IMR-90 (cell line): ENCODE measurements at regions not wholly inside any gene's neighbourhood (a gene's known extent, or its start where the extent isn't known, plus 50 kb on each side); places are given as distances from the start of the nearest gene placed in this dataset.

Experiments
- ATAC-seq: fragments of 200-7000 bp; cut with Tn5 transposase; 2 replicates; pipeline ENCODE4 v1.9.1; 2020; ENCODE audit warnings: low read depth, mild to moderate bottlenecking, moderate library complexity
- BruUV-seq: library from RNA; stranded (reverse); fragments of 400-500 nt; replicated peaks from 2 replicates; lab custom pipeline; 2021; lab: Mats Ljungman, UMichigan
- CTCF ChIA-PET: fragments of 300-600 bp; formaldehyde crosslinking; extraction: SDS; loops from one replicate; lab custom pipeline; 2021; ENCODE audit warnings: antibody characterized with exemption; lab: Yijun Ruan, JAX
- POLR2A ChIA-PET: fragments of 300-600 bp; sonication (Branson Sonifier 250); formaldehyde crosslinking; loops from one replicate; lab custom pipeline; 2022; ENCODE audit warnings: antibody characterized with exemption; ENCODE audit not compliant: unreplicated experiment; lab: Charles Lee
- DNase-seq: peaks from one replicate; pipeline ENCODE4 v3.0.0; 2013
- H2AFZ ChIP-seq: replicated peaks from 2 replicates; pipeline ENCODE3; 2013; ENCODE audit warnings: low read length, mild to moderate bottlenecking; ENCODE audit not compliant: poor library complexity
- H2AK5ac ChIP-seq: 2 replicates; pipeline ENCODE4 v1.6.1; 2013; ENCODE audit warnings: low read depth, low read length, inconsistent platforms
- H2AK9ac ChIP-seq: replicated peaks from 2 replicates; pipeline ENCODE3; 2013; ENCODE audit warnings: mild to moderate bottlenecking, low read depth, low read length, moderate library complexity; ENCODE audit not compliant: poor library complexity
- H2BK120ac ChIP-seq: 2 replicates; pipeline ENCODE4 v1.6.1; 2013; ENCODE audit warnings: low read depth, low read length, inconsistent platforms
- H2BK15ac ChIP-seq: 3 replicates; pipeline ENCODE4 v1.6.1; 2013; ENCODE audit warnings: low read depth, low read length, inconsistent platforms
- H2BK20ac ChIP-seq: 2 replicates; pipeline ENCODE4 v1.6.1; 2013; ENCODE audit warnings: low read depth, mild to moderate bottlenecking, inconsistent platforms, low read length, moderate library complexity
- H2BK5ac ChIP-seq: 2 replicates; pipeline ENCODE4 v1.6.1; 2013; ENCODE audit warnings: mild to moderate bottlenecking, low read depth, low read length, inconsistent platforms; ENCODE audit not compliant: poor library complexity, severe bottlenecking
- H3K14ac ChIP-seq: replicated peaks from 2 replicates; pipeline ENCODE4 v1.6.1; 2013; ENCODE audit warnings: low read depth, low read length, inconsistent platforms
- H3K18ac ChIP-seq: 2 replicates; pipeline ENCODE4 v1.6.1; 2013; ENCODE audit warnings: low read depth, low read length, control low read depth
- H3K23ac ChIP-seq: 2 replicates; pipeline ENCODE4 v1.6.1; 2013; ENCODE audit warnings: low read depth, low read length, inconsistent platforms
- H3K27ac ChIP-seq: 2 replicates; pipeline ENCODE4 v1.5.1; 2013; ENCODE audit warnings: mild to moderate bottlenecking, control low read depth, low read length; ENCODE audit not compliant: insufficient read depth
- H3K27me3 ChIP-seq: 2 replicates; pipeline ENCODE4 v1.6.1; 2013; ENCODE audit warnings: low read length; ENCODE audit not compliant: control insufficient read depth, insufficient read depth
- H3K36me3 ChIP-seq: 2 replicates; pipeline ENCODE4 v1.6.1; 2013; ENCODE audit warnings: low read length, mixed read lengths; ENCODE audit not compliant: control insufficient read depth, insufficient read depth
- H3K4ac ChIP-seq: 2 replicates; pipeline ENCODE4 v1.6.1; 2013; ENCODE audit warnings: low read depth, low read length, inconsistent platforms
- H3K4me1 ChIP-seq: 2 replicates; pipeline ENCODE4 v1.6.1; 2013; ENCODE audit warnings: low read length, mixed read lengths; ENCODE audit not compliant: control insufficient read depth, insufficient read depth
- H3K4me2 ChIP-seq: 2 replicates; pipeline ENCODE4 v1.6.1; 2013; ENCODE audit warnings: low read depth, mild to moderate bottlenecking, control low read depth, low read length, moderate library complexity
- H3K4me3 ChIP-seq: 2 replicates; pipeline ENCODE4 v1.5.1; 2013; ENCODE audit warnings: low read depth, mild to moderate bottlenecking, control low read depth, low read length, moderate library complexity; ENCODE audit not compliant: insufficient read depth
- H3K56ac ChIP-seq: 2 replicates; pipeline ENCODE4 v1.6.1; 2013; ENCODE audit warnings: low read length, inconsistent platforms; ENCODE audit not compliant: insufficient read depth; ENCODE audit errors: extremely low read depth
- H3K79me1 ChIP-seq, 2 experiments: 2 replicates each; pipeline ENCODE4 v1.6.1; 2013; ENCODE audit warnings: low read length in 2 of 2, inconsistent platforms in 1 of 2, low read depth in 1 of 2
- H3K9ac ChIP-seq: 2 replicates; pipeline ENCODE4 v1.6.1; 2013; ENCODE audit warnings: low read depth, low read length, control low read depth
- H3K9me1 ChIP-seq: 2 replicates; pipeline ENCODE4 v1.6.1; 2013; ENCODE audit warnings: low read length, inconsistent platforms; ENCODE audit not compliant: insufficient read depth
- H3K9me3 ChIP-seq: 2 replicates; pipeline ENCODE4 v1.6.1; 2013; ENCODE audit warnings: low read length; ENCODE audit not compliant: control insufficient read depth, insufficient read depth
- H4K20me1 ChIP-seq: 2 replicates; pipeline ENCODE4 v1.6.1; 2013; ENCODE audit warnings: low read length, inconsistent platforms; ENCODE audit not compliant: insufficient read depth
- H4K5ac ChIP-seq: 2 replicates; pipeline ENCODE4 v1.6.1; 2013; ENCODE audit warnings: mild to moderate bottlenecking, low read depth, low read length, control low read depth
- H4K8ac ChIP-seq, 2 experiments: 2 replicates each; pipeline ENCODE4 v1.6.1; 2013; ENCODE audit warnings: low read depth in 2 of 2, low read length in 2 of 2, control low read depth in 1 of 2, inconsistent platforms in 1 of 2
- H4K91ac ChIP-seq: 2 replicates; pipeline ENCODE4 v1.6.1; 2013; ENCODE audit warnings: low read depth, low read length, inconsistent platforms; ENCODE audit not compliant: insufficient read depth
- MAZ ChIP-seq: IDR thresholded peaks from 2 replicates; pipeline ENCODE4 v1.6.1; 2012; ENCODE audit warnings: low read depth, mild to moderate bottlenecking, low read length, improper control_type of control experiment, moderate library complexity, borderline replicate concordance
- WGBS, 2 experiments: methylation state at CpG; one replicate each; pipeline versions ENCODE4 v1.1.5 to v1.1.7; 2013; ENCODE audit warnings: missing lambda C conversion rate in 2 of 2; ENCODE audit not compliant: insufficient read length in 1 of 2; ENCODE audit errors: extremely low coverage in 2 of 2; 5-methylcytosine and 5-hydroxymethylcytosine counted together
- dilution Hi-C: fragments of 300-500 bp; cut with HindIII; formaldehyde crosslinking; loops from one replicate; pipeline ENCODE4 v1.14.3; 2018; ENCODE audit warnings: low sequenced_read_pairs; ENCODE audit not compliant: unreplicated experiment
- in situ Hi-C: fragments of 300-500 bp; cut with MboI; formaldehyde crosslinking; loops from 3 replicates; pipeline ENCODE4 v1.14.3; 2019; ENCODE audit warnings: low sequenced_read_pairs, inconsistent platforms, mixed read lengths
- intact Hi-C: fragments of 100-400 bp; cut with micrococcal nuclease; formaldehyde crosslinking; loops from 2 replicates; pipeline ENCODE4 v1.10.0; 2022
- TF ChIP-seq, protein P1 (sequence below): conservative IDR thresholded peaks from 2 replicates; pipeline ENCODE4 v1.5.1; 2012; ENCODE audit warnings: mild to moderate bottlenecking, low read depth, low read length, improper control_type of control experiment

DNA sequence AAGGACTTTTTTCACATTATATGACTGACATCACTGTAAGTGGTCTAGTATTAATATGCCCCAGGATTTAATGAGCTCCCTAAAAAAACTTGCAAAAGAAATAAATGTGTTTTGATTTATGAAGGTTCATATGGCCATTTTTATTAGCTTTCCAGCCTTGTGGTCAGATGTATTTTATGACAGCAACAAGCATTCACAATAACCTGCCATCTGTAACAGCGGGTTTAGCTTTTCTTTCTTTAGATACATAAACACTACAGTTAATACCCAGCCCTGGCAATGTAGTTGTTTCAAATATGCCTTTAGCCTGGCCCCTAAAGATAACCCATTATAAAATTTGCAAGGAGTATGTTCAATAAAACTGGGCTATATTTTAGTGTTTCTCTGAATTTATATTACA, 1063.8 kb downstream of the SOCS6 start:
- no peak overlapping the region for H3K27ac ChIP-seq
- H2AFZ ChIP-seq = no peak overlapping the region
- no peak overlapping the region for H3K4me2 ChIP-seq
- POLR2A ChIA-PET = no interaction called here
- ATAC-seq = no peak
- H4K5ac ChIP-seq = no peak overlapping the region
- in situ Hi-C loops = no loop called here
- no peaks in the 10 kb centered on the region for H3K9me1 ChIP-seq
- intact Hi-C loops = no loop called here
- H2BK15ac ChIP-seq = no peak overlapping the region
- dilution Hi-C loops = no loop called here
- H3K18ac ChIP-seq = no peak overlapping the region
- H3K56ac ChIP-seq = no peak overlapping the region
- H3K27me3 ChIP-seq = no peaks in the 10 kb centered on the region
- H3K14ac ChIP-seq = no peak overlapping the region
- WGBS, 2 experiments = no CpG with 5 or more reads among the region's 1 CpG
- no peak for TF ChIP-seq MAZ
- TF ChIP-seq, protein P1, sequence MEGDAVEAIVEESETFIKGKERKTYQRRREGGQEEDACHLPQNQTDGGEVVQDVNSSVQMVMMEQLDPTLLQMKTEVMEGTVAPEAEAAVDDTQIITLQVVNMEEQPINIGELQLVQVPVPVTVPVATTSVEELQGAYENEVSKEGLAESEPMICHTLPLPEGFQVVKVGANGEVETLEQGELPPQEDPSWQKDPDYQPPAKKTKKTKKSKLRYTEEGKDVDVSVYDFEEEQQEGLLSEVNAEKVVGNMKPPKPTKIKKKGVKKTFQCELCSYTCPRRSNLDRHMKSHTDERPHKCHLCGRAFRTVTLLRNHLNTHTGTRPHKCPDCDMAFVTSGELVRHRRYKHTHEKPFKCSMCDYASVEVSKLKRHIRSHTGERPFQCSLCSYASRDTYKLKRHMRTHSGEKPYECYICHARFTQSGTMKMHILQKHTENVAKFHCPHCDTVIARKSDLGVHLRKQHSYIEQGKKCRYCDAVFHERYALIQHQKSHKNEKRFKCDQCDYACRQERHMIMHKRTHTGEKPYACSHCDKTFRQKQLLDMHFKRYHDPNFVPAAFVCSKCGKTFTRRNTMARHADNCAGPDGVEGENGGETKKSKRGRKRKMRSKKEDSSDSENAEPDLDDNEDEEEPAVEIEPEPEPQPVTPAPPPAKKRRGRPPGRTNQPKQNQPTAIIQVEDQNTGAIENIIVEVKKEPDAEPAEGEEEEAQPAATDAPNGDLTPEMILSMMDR = no peak
- H3K4me3 ChIP-seq = no peak overlapping the region
- CTCF ChIA-PET = no interaction called here
- H3K36me3 ChIP-seq = no peaks in the 10 kb centered on the region
- no peaks in the 10 kb centered on the region for H3K79me1 ChIP-seq
- H2BK20ac ChIP-seq = no peak overlapping the region
- H3K4ac ChIP-seq = no peak overlapping the region
- H2AK5ac ChIP-seq = no peak overlapping the region
- no peak overlapping the region for H4K8ac ChIP-seq
- no peak for DNase-seq
- no peak overlapping the region for H2BK5ac ChIP-seq
- no peak overlapping the region for H2AK9ac ChIP-seq
- no peak overlapping the region for H3K23ac ChIP-seq
- no peak overlapping the region for H2BK120ac ChIP-seq
- H4K20me1 ChIP-seq = no peaks in the 10 kb centered on the region
- no peaks in the 10 kb centered on the region for H3K4me1 ChIP-seq
- H3K9ac ChIP-seq = no peak overlapping the region
- BruUV-seq = no TSS peak
- no peak overlapping the region for H4K91ac ChIP-seq
- no peaks in the 10 kb centered on the region; the same call in none of the 2 replicates for H3K9me3 ChIP-seq
